MM.1S (cell line): ENCODE measurements at regions not wholly inside any gene's neighbourhood (a gene's known extent, or its start where the extent isn't known, plus 50 kb on each side); places are given as distances from the start of the nearest gene placed in this dataset.

Source experiments
- DNase-seq: peaks from one replicate; pipeline ENCODE4 v3.0.0-alpha.2; 2015
- H2AFZ ChIP-seq: fragments of 300-600 bp; sonication (generic); 2 replicates; pipeline ENCODE4 v1.6.0; 2016; ENCODE audit warnings: antibody characterized with exemption, low read length
- H3F3A ChIP-seq: fragments of 300-600 bp; sonication (generic); 2 replicates; pipeline ENCODE4 v1.6.1; 2016; ENCODE audit warnings: mild to moderate bottlenecking, antibody characterized with exemption, low read length, moderate library complexity, mixed read lengths; ENCODE audit not compliant: insufficient read depth
- H3K27ac ChIP-seq: fragments of 300-600 bp; sonication (generic); 2 replicates; pipeline ENCODE4 v1.5.1; 2016; ENCODE audit warnings: mild to moderate bottlenecking, low read length
- H3K27me3 ChIP-seq: fragments of 300-600 bp; sonication (generic); replicated peaks from 2 replicates; pipeline ENCODE4 v1.6.0; 2016; ENCODE audit warnings: low read length; ENCODE audit not compliant: insufficient read depth
- H3K36me3 ChIP-seq: fragments of 300-600 bp; sonication (generic); replicated peaks from 2 replicates; pipeline ENCODE4 v1.6.1; 2016; ENCODE audit warnings: mild to moderate bottlenecking, low read length, mixed read lengths; ENCODE audit not compliant: insufficient read depth
- H3K4me1 ChIP-seq: fragments of 300-600 bp; sonication (generic); 2 replicates; pipeline ENCODE4 v1.6.1; 2016; ENCODE audit warnings: low read length, mixed read lengths
- H3K4me2 ChIP-seq: fragments of 300-600 bp; sonication (generic); 2 replicates; pipeline ENCODE4 v1.6.0; 2016; ENCODE audit warnings: low read depth, low read length
- H3K4me3 ChIP-seq: fragments of 300-600 bp; sonication (generic); 2 replicates; pipeline ENCODE4 v1.5.1; 2016; ENCODE audit warnings: low read length, mixed read lengths
- H3K79me2 ChIP-seq: fragments of 300-600 bp; sonication (generic); 2 replicates; pipeline ENCODE4 v1.6.1; 2016; ENCODE audit warnings: mixed run types, low read length, mixed read lengths
- H3K9ac ChIP-seq: fragments of 300-600 bp; sonication (generic); 2 replicates; pipeline ENCODE4 v1.6.1; 2016; ENCODE audit warnings: low read length, mixed read lengths
- H3K9me2 ChIP-seq: fragments of 300-600 bp; sonication (generic); replicated peaks from 2 replicates; pipeline ENCODE4 v1.6.1; 2016; ENCODE audit warnings: mild to moderate bottlenecking, low read length, mixed read lengths; ENCODE audit not compliant: insufficient read depth
- H3K9me3 ChIP-seq: fragments of 300-600 bp; sonication (generic); replicated peaks from 2 replicates; pipeline ENCODE4 v1.6.1; 2016; ENCODE audit warnings: mild to moderate bottlenecking, low read length, mixed read lengths; ENCODE audit not compliant: insufficient read depth
- H4K20me1 ChIP-seq: fragments of 300-600 bp; sonication (generic); 2 replicates; pipeline ENCODE4 v1.6.1; 2016; ENCODE audit warnings: mild to moderate bottlenecking, low read length, moderate library complexity, mixed read lengths; ENCODE audit not compliant: insufficient read depth
- EZH2 ChIP-seq: fragments of 300-600 bp; sonication (generic); optimal IDR thresholded peaks from 2 replicates; pipeline ENCODE3; 2017; ENCODE audit warnings: low read depth, mild to moderate bottlenecking, antibody characterized with exemption, low read length, mixed read lengths
- EZH2phosphoT487 ChIP-seq: fragments of 300-600 bp; sonication (generic); IDR thresholded peaks from 2 replicates; pipeline ENCODE4 v1.6.1; 2018; ENCODE audit warnings: antibody characterized with exemption, low read length
- TF ChIP-seq, protein P1 (sequence below): fragments of 300-600 bp; sonication (generic); IDR thresholded peaks from 2 replicates; pipeline ENCODE4 v1.5.1; 2016; ENCODE audit warnings: antibody characterized with exemption, low read length, mixed read lengths

GRCh38 chr2:149849591-149849990 is 262.0 kb upstream of the MMADHC start:
- TF ChIP-seq, protein P1, sequence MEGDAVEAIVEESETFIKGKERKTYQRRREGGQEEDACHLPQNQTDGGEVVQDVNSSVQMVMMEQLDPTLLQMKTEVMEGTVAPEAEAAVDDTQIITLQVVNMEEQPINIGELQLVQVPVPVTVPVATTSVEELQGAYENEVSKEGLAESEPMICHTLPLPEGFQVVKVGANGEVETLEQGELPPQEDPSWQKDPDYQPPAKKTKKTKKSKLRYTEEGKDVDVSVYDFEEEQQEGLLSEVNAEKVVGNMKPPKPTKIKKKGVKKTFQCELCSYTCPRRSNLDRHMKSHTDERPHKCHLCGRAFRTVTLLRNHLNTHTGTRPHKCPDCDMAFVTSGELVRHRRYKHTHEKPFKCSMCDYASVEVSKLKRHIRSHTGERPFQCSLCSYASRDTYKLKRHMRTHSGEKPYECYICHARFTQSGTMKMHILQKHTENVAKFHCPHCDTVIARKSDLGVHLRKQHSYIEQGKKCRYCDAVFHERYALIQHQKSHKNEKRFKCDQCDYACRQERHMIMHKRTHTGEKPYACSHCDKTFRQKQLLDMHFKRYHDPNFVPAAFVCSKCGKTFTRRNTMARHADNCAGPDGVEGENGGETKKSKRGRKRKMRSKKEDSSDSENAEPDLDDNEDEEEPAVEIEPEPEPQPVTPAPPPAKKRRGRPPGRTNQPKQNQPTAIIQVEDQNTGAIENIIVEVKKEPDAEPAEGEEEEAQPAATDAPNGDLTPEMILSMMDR = no peak
- TF ChIP-seq EZH2phosphoT487 = no peak
- no peak for TF ChIP-seq EZH2
- no peak overlapping the region for H2AFZ ChIP-seq
- no peak overlapping the region for H3K4me3 ChIP-seq
- no peaks in the 10 kb centered on the region for H3K4me1 ChIP-seq
- H3K79me2 ChIP-seq = no peaks in the 10 kb centered on the region
- H3K27me3 ChIP-seq = no peaks in the 10 kb centered on the region
- no peak overlapping the region for H3K27ac ChIP-seq
- H3F3A ChIP-seq = no peaks in the 10 kb centered on the region
- H3K9me2 ChIP-seq = no peaks in the 10 kb centered on the region
- H3K9ac ChIP-seq = no peak overlapping the region
- no peaks in the 10 kb centered on the region for H3K9me3 ChIP-seq
- H3K4me2 ChIP-seq = no peak overlapping the region
- H4K20me1 ChIP-seq = no peaks in the 10 kb centered on the region
- DNase-seq = no peak
- no peaks in the 10 kb centered on the region for H3K36me3 ChIP-seq

DNA sequence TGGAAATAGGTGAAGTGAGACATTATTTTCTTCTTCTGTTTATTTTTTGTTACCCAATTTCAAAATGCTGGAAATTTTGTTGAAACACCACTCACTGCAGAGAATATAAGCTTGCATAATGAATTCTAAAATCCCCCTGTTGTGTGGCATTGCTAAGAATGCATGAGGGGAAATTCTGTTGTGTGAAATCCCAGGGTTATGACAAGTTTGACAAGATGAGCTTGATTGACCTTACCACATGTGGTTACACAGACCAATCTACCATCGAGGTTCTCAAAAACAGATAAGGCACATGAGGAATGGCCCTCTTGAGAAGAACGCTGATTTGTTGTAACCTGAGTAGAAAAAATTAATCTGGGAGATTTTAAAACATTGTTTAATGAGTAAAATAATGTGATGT is 261.6 kb upstream of the MMADHC start:
- Histone ChIP-seq H3F3A (no peaks in the 10 kb centered on the region), H3K4me2 (no peak overlapping the region), H3K4me1 (no peaks in the 10 kb centered on the region), H3K27me3 (no peaks in the 10 kb centered on the region), H3K36me3 (no peaks in the 10 kb centered on the region), H3K4me3 (no peak overlapping the region), H3K79me2 (no peaks in the 10 kb centered on the region), H3K9me2 (no peaks in the 10 kb centered on the region), H4K20me1 (no peaks in the 10 kb centered on the region), H3K9me3 (no peaks in the 10 kb centered on the region), H3K27ac (no peak overlapping the region), H2AFZ (no peak overlapping the region), H3K9ac (no peak overlapping the region)
- TF ChIP-seq EZH2phosphoT487 (no peak), EZH2 (no peak)
- TF ChIP-seq, protein P1 = no peak
- no peak for DNase-seq

- no peak overlapping the region for H3K27ac ChIP-seq
- TF ChIP-seq EZH2phosphoT487 (no peak), EZH2 (no peak)
- TF ChIP-seq, protein P1 = no peak
- H3F3A ChIP-seq = no peaks in the 10 kb centered on the region
- DNase-seq = no peak
- no peaks in the 10 kb centered on the region for H3K27me3 ChIP-seq
- no peak overlapping the region for H3K4me3 ChIP-seq
- no peak overlapping the region for H3K4me2 ChIP-seq
- H3K79me2 ChIP-seq = no peaks in the 10 kb centered on the region
- no peaks in the 10 kb centered on the region for H3K9me2 ChIP-seq
- no peaks in the 10 kb centered on the region for H3K4me1 ChIP-seq
- H3K9me3 ChIP-seq = no peaks in the 10 kb centered on the region
- H3K9ac ChIP-seq = no peak overlapping the region
- no peaks in the 10 kb centered on the region for H3K36me3 ChIP-seq
- no peaks in the 10 kb centered on the region for H4K20me1 ChIP-seq
- no peak overlapping the region for H2AFZ ChIP-seq
These were observed 253.8 kb upstream of the MMADHC start for GRCh38 chr2:149841396-149841795.
